C4-2B (cell line): ENCODE measurements at regions not wholly inside any gene's neighbourhood (a gene's known extent, or its start where the extent isn't known, plus 50 kb on each side); places are given as distances from the start of the nearest gene placed in this dataset.

Experiments used
- CTCF ChIP-seq: fragments of 450-650 bp; conservative IDR thresholded peaks from 2 replicates; pipeline ENCODE4 v1.5.1; 2017; ENCODE audit warnings: mild to moderate bottlenecking
- ZFX ChIP-seq: fragments of 450-650 bp; IDR thresholded peaks from 2 replicates; pipeline ENCODE4 v1.6.1; 2017

- TF ChIP-seq CTCF: no peak
- TF ChIP-seq ZFX: no peak
Observed at GRCh38 chr9:10957878-10958277, 345.1 kb upstream of the PTPRD start.
